ENCODE measurements at regions not wholly inside any gene's neighbourhood (a gene's known extent, or its start where the extent isn't known, plus 50 kb on each side); places are given as distances from the start of the nearest gene placed in this dataset.

DNA sequence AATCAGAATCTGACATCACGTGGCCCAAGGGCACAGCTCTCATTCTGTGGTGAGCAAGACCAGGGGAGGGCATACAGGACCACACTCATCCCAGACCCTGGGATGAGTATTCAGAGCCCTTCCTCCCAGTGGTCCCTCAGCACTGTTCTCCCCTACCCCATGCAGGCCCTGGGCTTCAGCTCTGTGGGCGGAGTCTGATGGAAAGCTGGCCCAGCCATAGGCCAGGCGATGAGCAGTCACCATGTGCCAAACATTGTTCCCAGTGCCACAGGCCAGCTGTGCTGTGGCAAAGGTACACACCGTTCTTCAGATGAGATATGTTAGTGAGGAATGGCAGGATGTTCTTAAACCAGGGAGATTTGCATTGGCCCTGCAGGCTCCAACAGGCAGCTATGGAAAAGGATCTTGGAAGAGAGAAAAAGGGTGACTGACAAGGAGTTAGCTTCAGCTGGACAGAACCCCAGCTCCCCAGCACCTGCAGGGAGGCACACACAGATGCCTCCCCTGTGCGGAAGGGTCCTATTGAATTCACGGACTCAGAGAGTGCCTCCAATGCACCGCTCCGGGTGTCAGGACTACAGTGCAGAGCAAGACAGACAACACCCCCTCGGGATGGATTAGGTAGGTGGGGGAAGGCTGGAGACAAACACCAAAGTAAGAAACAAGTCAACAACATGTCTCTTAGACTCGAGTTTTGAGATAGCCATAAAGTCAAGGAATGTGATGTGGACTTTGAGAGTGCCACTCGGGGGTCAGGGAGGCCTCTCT lies 596.0 kb upstream of the MGMT start:
- no peak for DNase-seq

DNA sequence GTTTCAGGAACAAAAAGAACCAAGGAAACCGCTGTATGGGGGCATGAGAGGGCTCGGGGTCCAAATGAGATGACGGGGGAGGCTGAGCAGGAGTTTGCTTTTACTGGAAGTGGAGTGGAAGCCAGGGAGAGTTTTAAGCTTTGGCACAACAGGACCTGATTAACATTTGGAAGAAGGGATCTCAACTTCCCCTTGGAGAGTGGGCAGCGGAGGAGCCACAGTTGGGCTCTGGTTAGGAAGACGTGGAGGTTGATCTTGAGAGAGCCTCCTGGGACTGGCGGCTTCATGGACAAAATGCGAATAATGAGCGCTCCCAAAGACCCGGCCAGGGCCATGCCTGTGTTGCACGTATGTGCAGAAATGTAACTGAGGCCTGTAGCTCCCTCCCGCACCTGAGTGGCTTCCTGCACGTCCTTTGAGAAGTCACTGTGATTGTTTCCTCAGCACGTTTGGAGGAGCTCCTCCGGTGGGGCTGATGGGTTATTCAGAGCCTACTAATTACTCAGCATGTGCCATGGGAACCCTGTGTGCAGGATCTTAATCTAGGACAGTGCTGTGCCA lies 595.3 kb upstream of the MGMT start:
- DNase-seq = no peak

DNA sequence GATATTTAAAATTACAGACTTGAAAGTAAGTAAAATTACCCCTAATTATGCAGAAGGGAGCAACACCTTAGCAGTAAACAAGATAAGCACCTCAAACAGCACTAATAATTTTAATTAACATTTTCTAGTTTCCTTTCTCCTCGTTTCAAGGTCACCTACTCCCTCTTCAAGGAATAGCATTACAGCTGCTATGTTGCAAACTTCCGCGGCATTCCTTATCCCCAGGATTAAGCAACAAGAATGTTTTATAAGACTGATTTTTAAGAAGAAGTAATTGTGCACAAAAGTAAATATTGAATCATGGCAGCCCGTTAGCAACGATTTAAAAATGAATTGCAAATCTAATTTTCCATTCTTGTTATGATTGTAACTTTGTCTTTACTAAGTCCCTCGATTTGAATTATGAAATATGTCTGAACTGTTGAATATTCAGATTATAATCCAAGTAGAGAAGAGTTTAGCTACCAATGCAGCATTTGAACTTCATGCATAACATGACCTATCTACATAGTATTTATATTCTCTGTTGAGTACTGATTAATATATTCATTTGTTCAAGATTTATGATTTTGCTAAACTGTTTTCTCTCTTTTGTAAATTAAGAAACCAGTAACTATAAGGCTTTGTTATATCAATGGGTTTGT lies 593.5 kb upstream of the MGMT start:
- peak in 1 of 3 donors; percentile 40 for DNase-seq

DNA sequence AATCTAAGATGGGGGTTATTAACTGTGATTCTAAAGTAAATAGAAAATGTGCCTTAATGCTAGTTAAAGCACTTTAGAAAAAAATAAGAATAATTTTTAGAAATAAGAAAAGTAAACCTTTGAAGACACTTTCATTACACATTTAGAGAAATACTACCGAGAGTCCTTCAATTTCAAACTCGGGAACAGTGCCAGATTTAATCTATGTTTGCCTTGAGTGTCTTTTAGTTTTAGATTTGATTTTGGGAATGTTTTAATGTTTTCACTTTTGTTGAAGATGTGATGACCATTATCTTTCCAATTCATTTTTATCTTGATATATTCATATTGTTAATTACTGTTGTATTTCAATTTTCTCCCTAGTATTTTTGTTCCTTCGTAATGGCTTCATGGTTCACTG lies 592.7 kb upstream of the MGMT start:
- DNase-seq = no peak

DNA sequence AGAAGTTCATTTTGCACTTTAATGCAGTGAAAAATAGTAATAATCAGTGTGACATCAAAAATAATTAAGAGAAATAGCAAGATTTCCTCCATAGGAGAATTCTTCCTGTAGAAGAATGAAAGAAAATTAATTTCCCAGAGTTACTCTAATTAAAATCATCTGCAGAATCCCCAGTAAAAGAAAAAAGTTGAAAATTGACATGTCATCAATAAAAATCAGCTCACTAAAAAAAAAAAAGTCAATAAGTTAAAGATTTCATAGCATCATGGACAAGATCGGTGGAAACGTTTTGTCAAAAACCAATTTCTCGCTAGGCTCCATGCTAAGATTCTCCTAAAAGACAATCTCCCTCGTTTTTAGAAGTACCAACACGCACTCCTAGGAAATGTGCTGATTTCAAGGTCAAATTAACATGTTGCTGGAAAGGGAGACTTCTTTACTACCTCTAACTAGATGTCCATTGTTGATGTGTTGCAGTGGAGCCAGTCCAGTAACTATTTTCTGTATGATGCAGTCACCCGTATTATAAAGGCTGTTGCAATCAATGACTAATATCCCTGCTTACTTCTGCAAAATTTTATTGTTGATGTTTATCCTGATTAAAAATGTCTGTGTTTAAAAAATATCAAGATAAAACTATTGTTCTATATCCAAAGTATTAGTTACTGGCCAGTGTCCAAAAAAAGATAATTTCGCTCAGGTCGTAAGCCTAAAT lies 591.9 kb upstream of the MGMT start:
- DNase-seq = no peak

DNA sequence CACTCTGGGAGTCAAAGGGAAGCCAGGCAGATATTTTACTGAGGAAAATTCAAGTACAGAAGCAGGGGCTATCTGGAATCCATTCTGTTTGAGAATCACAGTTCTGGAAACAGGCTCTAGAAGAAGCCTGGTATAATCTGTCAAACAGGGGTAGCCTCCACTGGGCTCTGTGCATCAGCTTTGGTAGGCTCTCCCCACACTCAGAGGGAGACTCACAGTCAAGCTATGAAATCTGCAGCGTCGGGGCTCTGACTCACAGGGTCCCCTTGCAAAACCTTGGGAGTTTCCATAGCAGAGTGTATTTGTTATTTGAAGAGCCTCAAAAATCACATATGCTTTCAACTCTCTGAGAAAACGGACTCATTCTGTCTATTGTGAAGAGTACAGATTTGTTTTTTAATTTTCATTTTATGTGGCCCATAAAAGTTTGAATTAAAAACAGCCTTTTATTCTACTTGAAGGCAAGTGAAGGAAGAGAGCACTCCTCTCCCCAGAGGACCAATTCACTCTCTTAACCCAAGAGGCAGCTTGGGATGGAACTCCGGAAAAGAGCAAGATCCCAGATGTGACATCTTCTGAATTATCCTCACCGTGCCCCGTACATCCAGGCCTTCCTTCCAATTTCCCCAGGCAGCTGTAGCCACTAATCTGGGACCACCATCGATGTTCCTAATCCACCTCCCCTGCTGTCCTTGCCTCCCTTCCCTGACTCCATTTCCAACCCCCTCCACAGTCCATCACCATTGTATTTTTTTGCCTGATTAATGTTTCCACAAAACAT lies 590.9 kb upstream of the MGMT start:
- peak in 2 of 3 donors; percentile 67 to 84 for DNase-seq

DNA sequence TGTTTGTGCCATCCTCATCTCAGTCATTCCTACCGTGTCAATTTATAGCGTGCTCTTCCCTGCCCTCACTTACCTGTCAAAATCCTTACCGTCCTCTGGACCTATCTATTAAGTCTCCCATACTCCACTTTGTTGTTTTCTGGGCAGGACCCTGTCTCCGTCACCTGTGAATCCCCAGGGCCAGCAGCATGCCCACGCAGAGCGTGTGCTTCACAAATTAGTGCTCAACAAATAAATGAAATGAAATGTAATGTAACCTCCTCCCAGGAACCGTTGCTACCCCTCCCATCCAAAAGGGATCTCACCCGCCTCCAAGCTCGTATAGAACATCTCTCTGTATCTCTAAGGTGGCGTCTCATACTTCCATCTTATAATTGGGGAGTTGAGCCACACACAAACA lies 589.9 kb upstream of the MGMT start:
- DNase-seq = no peak

DNA sequence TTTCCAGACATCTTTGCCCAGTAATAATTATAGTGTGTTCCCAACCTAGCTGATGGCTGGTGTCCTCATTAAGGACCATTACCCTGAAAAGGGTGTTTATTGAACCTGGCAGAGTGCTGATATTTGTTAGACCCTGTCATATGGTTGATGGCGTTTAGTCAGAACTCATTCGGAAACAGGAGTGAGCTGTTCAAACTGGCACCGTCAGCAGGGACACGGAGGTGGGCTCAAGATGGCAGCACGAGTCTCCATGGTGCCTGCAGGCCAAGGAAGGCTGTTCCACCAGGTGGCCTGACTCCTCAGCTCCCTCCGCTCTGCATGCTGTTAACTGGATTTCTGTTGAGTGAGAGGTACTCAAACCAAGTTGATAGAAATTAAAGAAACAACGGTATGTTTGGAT lies 589.1 kb upstream of the MGMT start:
- DNase-seq = no peak

DNA sequence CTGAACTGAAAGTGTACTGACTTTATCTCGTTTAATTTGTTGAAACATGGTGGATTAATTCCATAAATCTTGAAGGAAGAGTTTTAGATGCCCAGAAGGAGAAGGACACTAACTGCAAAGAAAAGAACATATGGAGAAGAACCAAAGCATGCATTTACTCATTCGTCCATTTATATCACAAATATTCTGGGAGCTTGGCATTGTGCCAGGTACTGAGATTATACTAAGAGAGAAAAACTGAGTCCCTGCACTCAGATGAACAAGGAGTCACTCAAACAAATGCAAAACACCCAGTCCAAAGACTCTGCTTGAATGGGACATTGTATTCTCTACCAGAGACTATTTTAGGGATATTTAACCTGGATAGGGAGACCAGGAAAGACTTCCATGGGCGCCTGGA lies 588.0 kb upstream of the MGMT start:
- DNase-seq = no peak

DNA sequence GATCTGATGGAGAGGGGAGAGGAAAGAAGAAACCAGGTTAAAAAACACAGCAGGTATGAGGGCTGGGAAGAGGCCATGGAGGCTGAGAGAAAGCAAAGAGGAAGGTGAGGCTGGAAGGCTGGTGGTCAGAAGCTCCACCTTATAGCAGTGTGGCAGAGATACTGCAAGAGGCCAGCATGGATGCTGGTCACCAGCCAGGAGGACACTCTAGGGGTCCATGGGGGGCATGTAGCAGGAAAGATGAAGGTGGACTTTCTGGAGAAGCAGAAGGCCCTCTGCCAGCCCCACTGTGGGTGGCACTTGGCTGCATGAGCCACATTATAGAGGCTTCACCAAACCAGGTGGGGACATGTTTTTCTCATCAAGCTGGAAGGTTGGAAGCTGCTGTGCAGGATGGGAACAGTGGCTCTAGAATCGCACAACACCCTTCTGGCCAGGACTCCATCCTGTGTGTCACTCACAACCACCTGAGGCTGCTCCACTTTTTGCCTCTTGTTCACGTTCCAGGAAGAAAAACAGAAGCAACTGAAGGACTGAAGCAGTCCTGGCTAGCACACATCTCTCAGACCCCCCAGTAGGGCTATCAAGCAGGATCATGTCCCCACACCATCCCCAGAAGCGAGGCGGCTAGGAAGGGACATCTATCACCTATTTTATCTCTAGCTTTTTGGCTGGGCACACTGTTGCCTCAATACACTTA lies 587.5 kb upstream of the MGMT start:
- DNase-seq = peak in 1 of 3 donors; percentile 57

DNA sequence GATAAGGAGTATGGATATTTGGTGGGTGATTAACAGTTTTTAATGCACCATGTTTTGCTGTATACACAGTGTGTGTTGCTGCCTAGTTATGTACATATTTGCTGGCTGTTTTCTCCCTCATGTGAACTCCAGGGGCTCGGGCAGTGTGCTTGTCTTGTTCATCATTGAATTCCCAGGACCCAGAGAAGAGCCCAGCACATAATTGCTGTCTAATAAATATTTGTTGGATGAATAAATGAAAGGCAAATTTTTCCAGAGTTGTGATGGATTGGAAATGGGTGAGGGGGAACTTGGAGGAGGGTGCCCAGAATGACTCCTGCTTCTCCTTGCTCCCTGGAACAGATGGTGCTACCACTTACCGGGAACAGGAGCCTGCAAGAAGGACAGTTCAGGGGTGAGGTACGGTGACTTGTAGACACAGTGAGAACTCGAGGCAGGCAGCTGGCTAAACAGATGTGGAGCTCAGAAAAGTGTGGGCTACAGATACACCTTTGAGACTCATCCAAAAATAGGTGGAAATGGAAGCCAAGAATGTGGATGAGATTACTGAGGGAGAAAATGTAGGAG lies 586.8 kb upstream of the MGMT start:
- DNase-seq = peak in 1 of 3 donors; percentile 70

DNA sequence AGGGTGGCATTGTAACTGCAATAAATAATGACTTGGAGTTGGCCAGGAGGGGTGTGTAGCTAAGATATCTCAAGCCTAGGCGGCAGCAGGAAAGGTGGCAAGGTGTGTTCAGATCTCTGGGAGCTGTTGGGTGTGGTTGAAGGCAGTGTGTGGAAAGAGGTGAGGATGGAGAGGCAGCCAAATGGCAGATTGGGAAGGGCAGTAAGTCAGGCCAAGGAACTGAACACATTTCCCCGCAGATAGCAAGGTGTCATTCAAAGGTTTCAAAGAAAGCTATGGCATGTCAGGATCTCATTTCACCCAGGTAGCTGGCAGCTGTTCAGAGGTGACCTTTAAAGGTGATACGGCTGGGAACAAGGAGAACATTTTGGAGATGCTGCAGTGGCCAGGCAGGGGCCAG lies 586.0 kb upstream of the MGMT start:
- no peak for DNase-seq

DNA sequence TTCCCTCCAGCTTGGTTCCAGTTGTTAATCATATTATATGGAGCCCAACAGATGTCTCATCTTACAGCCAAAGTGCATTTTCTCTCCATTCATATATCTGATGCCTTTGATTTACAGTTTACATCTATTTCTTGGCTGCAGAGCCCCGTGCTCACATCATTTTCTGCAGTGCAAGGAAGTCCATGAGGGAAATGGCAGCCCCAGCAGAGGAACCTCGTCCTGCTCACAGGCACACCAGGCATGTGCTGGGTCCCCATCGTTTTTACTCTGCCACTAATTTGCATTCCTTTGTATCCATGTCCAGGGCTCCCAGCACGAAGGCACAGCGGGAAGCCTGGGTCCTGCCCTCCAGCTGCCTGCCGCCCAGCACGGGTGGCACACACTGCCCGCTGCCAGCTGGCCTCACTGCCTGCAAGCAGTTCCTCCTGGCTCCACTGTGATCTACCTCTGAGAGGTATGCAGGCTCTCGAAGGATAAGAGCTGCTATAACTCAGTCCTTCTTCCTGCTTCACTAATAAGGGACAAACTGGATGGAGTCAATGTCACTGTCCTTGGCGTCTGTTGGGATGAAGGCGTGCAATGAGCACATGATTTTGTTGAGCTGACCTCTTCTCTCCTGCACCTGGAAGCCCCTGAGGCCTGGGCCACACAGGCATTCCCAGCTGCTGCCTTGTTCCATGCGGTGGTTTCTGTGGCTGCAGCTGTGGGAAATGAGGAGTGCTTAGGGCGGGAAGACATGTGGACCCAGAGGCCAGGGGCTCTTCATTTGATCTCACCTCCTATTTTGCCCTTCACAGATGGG lies 583.6 kb upstream of the MGMT start:
- peak in 1 of 3 donors; percentile 91 for DNase-seq

DNA sequence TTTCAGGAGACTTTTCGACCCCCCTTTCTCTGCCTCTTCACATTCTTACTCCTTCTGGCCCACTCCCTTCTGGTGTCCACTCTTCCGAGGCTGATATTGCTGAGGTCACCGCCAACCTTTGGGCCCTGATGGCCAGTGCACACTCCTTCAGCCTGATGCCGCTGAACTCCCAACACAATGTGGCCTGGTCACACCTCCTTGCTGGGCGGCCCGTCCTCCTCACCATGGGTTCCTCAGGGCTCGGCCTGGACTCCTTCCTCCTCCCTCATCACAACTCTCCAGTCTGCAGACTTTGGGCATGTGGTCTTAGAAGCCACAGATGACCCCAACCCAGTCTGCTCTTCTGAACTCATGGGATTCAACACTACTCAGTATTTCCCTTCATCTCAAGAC lies 583.0 kb upstream of the MGMT start:
- no peak for DNase-seq

DNA sequence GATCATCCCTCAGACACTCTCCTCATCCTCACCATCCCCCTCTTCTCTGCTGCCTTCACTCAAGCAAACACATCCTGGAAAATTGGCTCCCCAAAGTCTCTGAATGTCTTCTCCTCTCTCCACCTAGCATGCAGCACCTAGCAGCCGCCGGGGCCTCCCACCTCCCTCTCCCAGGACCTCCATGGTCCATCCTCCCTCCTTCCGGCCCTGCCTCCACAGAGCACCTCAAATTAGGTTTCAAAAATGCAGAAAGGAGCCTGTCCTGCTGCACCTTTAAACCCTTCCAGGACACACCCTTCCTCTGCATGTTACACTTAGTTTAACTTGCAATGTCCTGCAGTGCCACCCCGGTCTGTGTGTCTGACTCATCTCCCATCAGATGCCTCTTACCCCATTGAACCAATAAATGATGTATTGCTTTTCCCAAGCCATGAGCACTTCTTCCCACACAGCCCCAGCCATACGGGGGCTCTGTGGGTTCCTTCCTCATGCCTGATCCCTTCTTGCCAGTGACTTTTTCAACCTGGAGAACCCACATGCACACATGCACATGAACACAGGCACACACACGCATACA lies 582.5 kb upstream of the MGMT start:
- DNase-seq = no peak

DNA sequence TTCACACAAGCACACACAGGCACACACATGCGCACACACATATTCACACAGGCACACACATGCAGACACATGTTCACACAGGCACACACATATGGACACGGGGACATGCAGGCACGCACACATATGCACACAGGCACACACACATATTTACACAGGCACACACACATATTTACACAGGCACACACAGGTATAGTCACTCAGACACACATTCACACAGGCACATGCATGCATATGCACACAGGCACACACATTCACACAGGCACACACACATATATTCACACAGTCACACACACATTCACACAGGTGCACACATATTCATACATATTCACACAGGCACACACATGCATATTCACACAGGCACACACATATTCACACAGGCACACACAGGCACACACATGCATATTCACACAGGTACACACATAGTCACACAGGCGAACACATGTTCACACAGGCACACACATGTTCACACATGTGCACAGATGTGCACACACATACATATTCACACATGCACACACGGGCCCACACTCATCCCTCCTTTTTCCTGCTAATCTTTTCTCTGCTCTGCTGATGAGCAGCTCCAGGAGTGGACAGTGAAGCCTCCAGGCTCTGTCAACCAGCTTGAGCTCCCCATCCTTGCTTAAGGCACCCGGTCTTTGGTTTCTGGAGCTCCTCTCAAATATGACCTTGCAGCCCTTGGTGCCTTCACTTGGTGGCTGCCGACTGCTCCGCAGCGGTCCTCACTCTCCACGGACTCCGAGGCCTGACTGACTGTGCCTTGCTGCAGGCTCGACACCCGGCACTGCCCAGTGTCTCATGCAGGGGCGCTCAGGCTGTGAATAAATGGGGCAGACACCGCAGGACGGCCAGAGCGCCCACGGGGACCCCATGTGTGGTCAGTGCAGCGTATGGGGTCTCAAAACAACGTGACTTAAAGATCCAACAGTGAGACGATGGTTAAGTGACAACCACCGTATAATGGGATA lies 581.2 kb upstream of the MGMT start:
- DNase-seq = no peak

DNA sequence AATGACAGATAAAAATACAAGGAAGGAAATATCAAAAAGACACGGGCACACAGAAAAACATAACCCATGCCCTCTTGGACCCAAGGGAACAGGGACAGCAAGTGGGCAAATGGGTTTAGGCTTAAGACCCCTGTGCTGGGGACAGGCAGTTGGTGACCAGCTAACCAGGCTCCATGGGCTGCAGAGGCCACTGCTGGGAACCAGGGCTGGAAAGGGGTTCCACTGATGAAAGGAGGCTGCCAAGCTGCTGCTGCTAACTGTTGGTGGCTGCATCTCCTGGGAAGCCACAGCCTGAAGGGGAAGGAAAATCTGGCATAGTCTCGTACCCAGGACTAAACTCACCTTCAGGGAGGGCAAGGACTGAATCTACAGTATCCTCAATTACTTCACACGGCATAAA lies 579.2 kb upstream of the MGMT start:
- DNase-seq = no peak

DNA sequence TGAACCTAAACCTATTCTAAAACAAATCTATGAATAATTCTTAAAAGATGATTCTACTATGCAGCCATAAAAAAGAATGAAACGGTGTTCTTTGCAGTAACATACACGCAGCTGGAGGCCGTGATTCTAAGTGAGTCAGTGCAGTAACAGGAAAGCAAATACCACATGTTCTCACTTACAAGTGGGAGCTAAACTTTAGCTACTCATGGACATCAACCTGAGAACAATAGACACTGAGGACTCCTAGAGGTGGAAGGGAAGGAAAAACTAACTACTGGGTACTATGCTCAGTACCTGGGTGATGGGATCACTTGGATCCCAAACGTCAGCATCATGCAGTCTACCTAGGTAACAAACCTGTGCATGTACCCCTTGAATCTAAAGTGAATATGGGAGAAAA lies 575.0 kb upstream of the MGMT start:
- no peak for DNase-seq

All from muscle of back (tissue), 3 donors.